Lung (tissue), 11 donors: ENCODE measurements at regions not wholly inside any gene's neighbourhood (a gene's known extent, or its start where the extent isn't known, plus 50 kb on each side); places are given as distances from the start of the nearest gene placed in this dataset.

ENCODE experiments used
- ATAC-seq: fragments of 200-7000 bp; cut with Tn5 transposase; one replicate; pipeline ENCODE4 v1.9.1; 2020; ENCODE audit warnings: moderate number of reproducible peaks; ENCODE audit not compliant: insufficient read depth, low FRiP score
- DNase-seq, 3 donors: peaks; one replicate each; pipeline ENCODE4 v3.0.0-alpha.2; 2013 to 2017
- H3K27ac ChIP-seq, 2 donors: one replicate each; pipeline ENCODE4 v1.5.1; 2013; ENCODE audit warnings: mild to moderate bottlenecking in 2 of 2, moderate library complexity in 2 of 2, control low read depth in 1 of 2, inconsistent platforms in 1 of 2, low read depth in 1 of 2, low read length in 1 of 2
- H3K27me3 ChIP-seq, 3 donors: one replicate each; pipeline ENCODE4 v1.5.1; 2013; ENCODE audit warnings: low read length in 2 of 3; ENCODE audit not compliant: control insufficient read depth in 3 of 3, insufficient read depth in 3 of 3
- H3K36me3 ChIP-seq, 4 donors: one replicate each; pipeline ENCODE4 v1.5.1; 2013; ENCODE audit warnings: low read length in 4 of 4, mild to moderate bottlenecking in 1 of 4, moderate library complexity in 1 of 4; ENCODE audit not compliant: control insufficient read depth in 4 of 4, insufficient read depth in 4 of 4
- H3K4me1 ChIP-seq, 5 donors: one replicate each; pipeline ENCODE4 v1.5.1; 2013; ENCODE audit warnings: low read length in 5 of 5, mild to moderate bottlenecking in 2 of 5, moderate library complexity in 1 of 5; ENCODE audit not compliant: control insufficient read depth in 5 of 5, insufficient read depth in 5 of 5
- H3K4me3 ChIP-seq: one replicate; pipeline ENCODE4 v1.5.1; 2013; ENCODE audit warnings: mild to moderate bottlenecking, control low read depth, moderate library complexity
- H3K9ac ChIP-seq, 2 donors: one replicate each; pipeline ENCODE4 v1.5.1; 2013; ENCODE audit warnings: low read length in 2 of 2, control low read depth in 1 of 2; ENCODE audit not compliant: insufficient read depth in 1 of 2
- H3K9me3 ChIP-seq, 4 donors: one replicate each; pipeline ENCODE4 v1.5.1; 2013; ENCODE audit warnings: low read length in 3 of 4, mild to moderate bottlenecking in 1 of 4, moderate library complexity in 1 of 4; ENCODE audit not compliant: control insufficient read depth in 4 of 4, insufficient read depth in 3 of 4
- CTCF ChIP-seq: IDR thresholded peaks from 2 replicates; pipeline ENCODE4 v1.5.1; 2012; ENCODE audit warnings: mild to moderate bottlenecking; ENCODE audit errors: control extremely low read depth, extremely low read depth
- WGBS, 2 donors: extraction: QIAGEN DNeasy Blood & Tissue Kit; methylation state at CpG; one replicate each; pipeline ENCODE4 v1.1.7; 2013; 5-methylcytosine and 5-hydroxymethylcytosine counted together
- donor health status: control.
- donor health status: control.
- donor health status: Bipolar disorder and iron deficiency.
- donor health status: healthy.
- donor health status: DM: yes; HTN: yes; CAD: no.

DNA sequence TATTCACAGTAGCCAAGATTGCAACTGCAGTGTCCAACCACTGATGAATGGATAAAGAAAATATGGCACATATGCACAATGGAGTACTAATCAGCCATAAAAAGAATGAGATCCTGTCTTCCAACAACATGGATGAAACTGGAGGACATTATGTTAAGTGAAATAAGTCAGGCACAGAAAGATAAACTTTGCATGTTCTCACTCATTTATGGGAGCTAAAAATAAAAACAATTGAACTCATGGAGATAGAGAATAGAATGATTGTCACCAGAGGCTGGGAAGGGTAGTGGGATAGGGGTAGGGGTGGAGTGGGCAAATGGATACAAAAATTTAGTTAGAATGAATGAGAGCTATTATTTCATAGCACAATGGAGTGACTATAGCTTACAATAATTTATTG lies 305.5 kb upstream of the ETAA1 start:
- Histone ChIP-seq H3K27me3 (no peaks in the 10 kb centered on the region), H3K36me3 (no peaks in the 10 kb centered on the region), H3K27ac (no peak overlapping the region), H3K4me3 (no peak overlapping the region), H3K9ac (no peak overlapping the region), H3K4me1 (peaks cover 0 to 34% (median 10%) of the 10 kb centered on the region in 5 donors), H3K9me3 (no peaks in the 10 kb centered on the region)
- ATAC-seq (no peak), DNase-seq (no peak)
- no peak for TF ChIP-seq CTCF

DNA sequence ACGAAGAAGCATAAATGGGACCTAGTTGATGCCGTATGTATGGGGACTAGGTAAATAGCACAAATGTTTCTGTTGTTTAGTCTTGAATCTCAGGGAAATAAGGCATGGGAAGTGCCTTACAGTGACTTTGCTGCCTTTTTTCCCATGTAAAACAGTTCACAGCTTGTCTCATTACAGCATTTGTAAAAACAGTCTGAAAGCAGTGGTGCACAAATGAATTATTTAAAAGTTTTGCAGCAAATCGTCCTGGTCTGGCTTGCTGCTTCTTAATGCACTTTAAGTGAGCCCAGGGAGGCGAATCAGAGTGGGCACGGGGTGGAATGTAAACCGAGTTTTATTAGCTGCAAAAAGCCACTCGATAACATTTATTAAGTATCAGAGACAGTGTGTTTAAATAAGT lies 302.0 kb upstream of the ETAA1 start:
- Histone ChIP-seq H3K9me3 (no peaks in the 10 kb centered on the region), H3K4me1 (peaks cover 0 to 20% (median 7%) of the 10 kb centered on the region in 5 donors), H3K27ac (no peak overlapping the region), H3K4me3 (no peak overlapping the region), H3K36me3 (no peaks in the 10 kb centered on the region), H3K27me3 (no peaks in the 10 kb centered on the region), H3K9ac (peak overlapping the region in 1 of 2 donors; percentile 47)
- no peak for TF ChIP-seq CTCF
- DNase-seq, result peak; percentile 45 to 70 (median 69)
- no peak for ATAC-seq
- 67 to 78% methylated on average over 7 of the region's 7 CpGs for WGBS, 2 donors

DNA sequence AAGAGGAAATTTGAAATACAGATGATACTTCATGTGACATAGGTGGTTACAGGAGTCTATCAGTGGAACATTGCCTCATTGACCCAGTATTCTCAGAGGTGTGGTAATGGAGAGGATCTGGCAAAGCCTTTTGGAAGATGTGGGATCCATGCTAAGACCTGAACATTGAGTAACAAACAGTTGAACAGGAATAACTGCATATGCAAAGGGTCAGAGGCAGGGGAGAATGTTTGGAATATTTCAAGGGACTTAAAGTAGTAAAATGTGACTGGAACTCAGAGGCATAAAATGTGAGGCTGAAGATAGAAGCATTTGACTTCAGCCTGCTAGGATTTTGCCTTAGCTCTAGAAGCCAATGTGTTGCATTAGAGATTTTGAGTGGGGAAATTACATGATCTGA lies 300.2 kb upstream of the ETAA1 start:
- DNase-seq (peak in 1 of 3 donors; percentile 15), ATAC-seq (no peak)
- Histone ChIP-seq H3K27me3 (no peaks in the 10 kb centered on the region), H3K36me3 (no peaks in the 10 kb centered on the region), H3K9ac (no peak overlapping the region), H3K9me3 (no peaks in the 10 kb centered on the region), H3K27ac (no peak overlapping the region), H3K4me3 (no peak overlapping the region), H3K4me1 (peaks cover 0 to 20% (median 7%) of the 10 kb centered on the region in 5 donors)
- no peak for TF ChIP-seq CTCF

DNA sequence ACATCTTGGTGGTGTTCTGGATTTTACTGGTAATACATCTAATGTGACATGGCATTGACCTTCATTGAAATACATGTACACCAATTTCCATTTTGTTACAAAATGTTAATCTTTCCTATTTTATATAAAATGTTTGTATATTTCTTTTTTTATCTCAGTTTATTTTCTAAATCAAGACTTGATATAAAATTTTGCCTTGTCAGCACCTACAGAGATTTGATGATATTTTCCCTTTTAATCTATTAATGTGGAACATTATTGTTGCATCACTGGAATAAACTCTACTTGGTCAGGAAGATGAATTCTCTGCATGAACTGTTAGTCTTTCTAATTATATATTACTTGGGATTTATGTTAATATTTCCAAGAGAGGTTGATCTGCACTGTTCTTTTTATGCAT lies 294.0 kb upstream of the ETAA1 start:
- DNase-seq (no peak), ATAC-seq (no peak)
- peaks cover 0 to 3% (median under 1%) of the 10 kb centered on the region in 4 donors for H3K9me3 ChIP-seq

More for the DNA sequence above, 294.0 kb upstream of the ETAA1 start:
- Histone ChIP-seq H3K9ac (no peak overlapping the region), H3K27ac (no peak overlapping the region), H3K4me3 (no peak overlapping the region), H3K36me3 (no peaks in the 10 kb centered on the region), H3K4me1 (peaks cover 0 to 10% (median 0%) of the 10 kb centered on the region in 5 donors), H3K27me3 (no peaks in the 10 kb centered on the region)
- no peak for TF ChIP-seq CTCF
